ENCODE measurements at regions not wholly inside any gene's neighbourhood (a gene's known extent, or its start where the extent isn't known, plus 50 kb on each side); places are given as distances from the start of the nearest gene placed in this dataset.

DNA sequence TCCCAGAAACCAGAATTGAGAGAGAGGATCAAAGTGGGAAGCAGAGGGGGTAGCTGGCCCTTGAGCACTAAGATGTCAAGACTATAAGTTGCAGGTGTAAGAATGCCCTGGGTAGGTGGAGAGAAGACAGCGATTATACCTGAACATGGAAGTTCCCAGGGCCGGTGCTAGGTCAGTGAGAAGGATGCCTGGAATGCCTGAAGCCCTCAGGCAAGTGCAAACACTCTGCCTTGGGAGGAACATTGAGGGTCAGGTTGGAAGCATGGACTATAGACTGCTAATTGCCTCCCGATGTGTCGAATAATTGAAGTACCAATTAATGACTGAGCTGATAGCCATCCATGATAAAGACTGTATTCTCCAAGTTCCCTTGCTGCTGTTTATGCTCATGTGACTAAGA lies 185.5 kb downstream of the DMRT2 start:
- TF ChIP-seq RAD21 (IDR thresholded peaks at IDR 0.05; ENCODE audit: low read depth) = no peak
- no peak for TF ChIP-seq EP300 (IDR thresholded peaks at IDR 0.05; ENCODE audit: borderline replicate concordance)
- no peak for TF ChIP-seq YY1 (IDR thresholded peaks at IDR 0.05; ENCODE audit: low read depth)
- no peak for TF ChIP-seq FOXM1 (IDR thresholded peaks at IDR 0.05; ENCODE audit: borderline replicate concordance, low read depth)
- no peak for TF ChIP-seq CREB1 (IDR thresholded peaks at IDR 0.05; ENCODE audit: low read depth)
- TF ChIP-seq, protein P1, sequence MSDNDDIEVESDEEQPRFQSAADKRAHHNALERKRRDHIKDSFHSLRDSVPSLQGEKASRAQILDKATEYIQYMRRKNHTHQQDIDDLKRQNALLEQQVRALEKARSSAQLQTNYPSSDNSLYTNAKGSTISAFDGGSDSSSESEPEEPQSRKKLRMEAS (IDR thresholded peaks at IDR 0.05) = no peak
